HG03139 (cell line): ENCODE measurements at regions not wholly inside any gene's neighbourhood (a gene's known extent, or its start where the extent isn't known, plus 50 kb on each side); places are given as distances from the start of the nearest gene placed in this dataset.

Experiments used
- ATAC-seq: cut with Tn5 transposase; IDR thresholded peaks from one replicate; pipeline ENCODE4 v1.9.1; 2021; ENCODE audit not compliant: unreplicated experiment

GRCh38 chr15:35320158-35320780 lies 225.7 kb downstream of the DPH6 start:
- no peak for ATAC-seq

GRCh38 chr15:35319354-35319753 lies 226.6 kb downstream of the DPH6 start:
- ATAC-seq = no peak

GRCh38 chr15:35317217-35317616 lies 228.7 kb downstream of the DPH6 start:
- no peak for ATAC-seq

- no peak for ATAC-seq
Measured at GRCh38 chr15:35312344-35312743, 227.2 kb upstream of the NANOGP8 start.

- ATAC-seq = no peak
Measured at GRCh38 chr15:35311615-35312014, 226.5 kb upstream of the NANOGP8 start.

- ATAC-seq = no peak
Measured at GRCh38 chr15:35309886-35310285, 224.8 kb upstream of the NANOGP8 start.

GRCh38 chr15:35308802-35309201 lies 223.7 kb upstream of the NANOGP8 start:
- ATAC-seq = no peak

- ATAC-seq = no peak
Measured at GRCh38 chr15:35307676-35308075, 222.6 kb upstream of the NANOGP8 start.

- no peak for ATAC-seq
Measured at GRCh38 chr15:35307026-35307425, 221.9 kb upstream of the NANOGP8 start.

- no peak for ATAC-seq
Measured at GRCh38 chr15:35306361-35306981, 221.4 kb upstream of the NANOGP8 start.

GRCh38 chr15:35305946-35306345 lies 220.9 kb upstream of the NANOGP8 start:
- ATAC-seq = no peak

GRCh38 chr15:35305031-35305550 lies 220.0 kb upstream of the NANOGP8 start:
- ATAC-seq = no peak

- ATAC-seq = no peak
Measured at GRCh38 chr15:35304389-35304788, 219.3 kb upstream of the NANOGP8 start.

GRCh38 chr15:35302334-35302733 lies 217.2 kb upstream of the NANOGP8 start:
- ATAC-seq = no peak

- no peak for ATAC-seq
Measured at GRCh38 chr15:35301088-35301487, 216.0 kb upstream of the NANOGP8 start.

GRCh38 chr15:35299059-35299735 lies 214.1 kb upstream of the NANOGP8 start:
- no peak for ATAC-seq

- ATAC-seq = no peak
Measured at GRCh38 chr15:35298509-35298908, 213.4 kb upstream of the NANOGP8 start.

- no peak for ATAC-seq
Measured at GRCh38 chr15:35293353-35294130, 208.4 kb upstream of the NANOGP8 start.

GRCh38 chr15:35290301-35290721 lies 205.2 kb upstream of the NANOGP8 start:
- ATAC-seq = no peak

- peak; percentile 56 for ATAC-seq
Measured at GRCh38 chr15:35289024-35289617, 204.0 kb upstream of the NANOGP8 start.

GRCh38 chr15:35288580-35288979 lies 203.5 kb upstream of the NANOGP8 start:
- ATAC-seq = no peak
